ENCODE measurements at regions not wholly inside any gene's neighbourhood (a gene's known extent, or its start where the extent isn't known, plus 50 kb on each side); places are given as distances from the start of the nearest gene placed in this dataset.

GRCh38 chr1:17953921-17954320 lies 153.7 kb upstream of the IGSF21 start:
- H3K36me3 ChIP-seq (replicated peaks): no peaks in the 10 kb centered on the region
- no peak for DNase-seq (ENCODE audit: low spot score in 2 of 2)
- no peaks in the 10 kb centered on the region for H3K4me1 ChIP-seq
- in situ Hi-C loops (cut with MboI; ENCODE audit: low sequenced_read_pairs): no loop called here
- H3K9me3 ChIP-seq: no peaks in the 10 kb centered on the region
- H3K27me3 ChIP-seq (ENCODE audit: low read depth): peaks cover 22% of the 10 kb centered on the region; the same call in 1 of the 2 replicates
- H3K4me3 ChIP-seq: no peak overlapping the region

- in situ Hi-C loops (cut with MboI; ENCODE audit: low sequenced_read_pairs): no loop called here
- no peak for DNase-seq (ENCODE audit: low spot score in 2 of 2)
- Histone ChIP-seq H3K9me3 (no peaks in the 10 kb centered on the region), H3K4me1 (no peaks in the 10 kb centered on the region), H3K27me3 (ENCODE audit: low read depth) (peaks cover 14% of the 10 kb centered on the region; the same call in 1 of the 2 replicates), H3K4me3 (no peak overlapping the region), H3K36me3 (replicated peaks) (no peaks in the 10 kb centered on the region)
These were observed 152.0 kb upstream of the IGSF21 start for GRCh38 chr1:17955302-17956285.

- no peak for DNase-seq (ENCODE audit: low spot score in 2 of 2)
- Histone ChIP-seq H3K4me1 (no peaks in the 10 kb centered on the region), H3K27me3 (ENCODE audit: low read depth) (peaks cover 10% of the 10 kb centered on the region; the same call in 1 of the 2 replicates), H3K36me3 (replicated peaks) (no peaks in the 10 kb centered on the region), H3K9me3 (no peaks in the 10 kb centered on the region), H3K4me3 (no peak overlapping the region)
- in situ Hi-C loops (cut with MboI; ENCODE audit: low sequenced_read_pairs): no loop called here
These were observed 149.9 kb upstream of the IGSF21 start for GRCh38 chr1:17957588-17958267.

GRCh38 chr1:17958704-17959103 lies 148.9 kb upstream of the IGSF21 start:
- in situ Hi-C loops (cut with MboI; ENCODE audit: low sequenced_read_pairs): no loop called here
- Histone ChIP-seq H3K27me3 (ENCODE audit: low read depth) (peaks cover under 1% of the 10 kb centered on the region; the same call in 1 of the 2 replicates), H3K4me3 (no peak overlapping the region), H3K4me1 (no peaks in the 10 kb centered on the region), H3K36me3 (replicated peaks) (no peaks in the 10 kb centered on the region), H3K9me3 (no peaks in the 10 kb centered on the region)
- no peak for DNase-seq (ENCODE audit: low spot score in 2 of 2)

GRCh38 chr1:17963513-17963912 lies 144.1 kb upstream of the IGSF21 start:
- no peak for DNase-seq (ENCODE audit: low spot score in 2 of 2)
- no peaks in the 10 kb centered on the region for H3K27me3 ChIP-seq (ENCODE audit: low read depth)
- H3K4me3 ChIP-seq: no peak overlapping the region
- H3K4me1 ChIP-seq: no peaks in the 10 kb centered on the region
- in situ Hi-C loops (cut with MboI; ENCODE audit: low sequenced_read_pairs): no loop called here
- H3K36me3 ChIP-seq (replicated peaks): no peaks in the 10 kb centered on the region
- no peaks in the 10 kb centered on the region for H3K9me3 ChIP-seq

- Histone ChIP-seq H3K4me3 (no peak overlapping the region), H3K9me3 (no peaks in the 10 kb centered on the region), H3K4me1 (no peaks in the 10 kb centered on the region), H3K27me3 (ENCODE audit: low read depth) (no peaks in the 10 kb centered on the region), H3K36me3 (replicated peaks) (no peaks in the 10 kb centered on the region)
- DNase-seq (ENCODE audit: low spot score in 2 of 2): no peak
- in situ Hi-C loops (cut with MboI; ENCODE audit: low sequenced_read_pairs): no loop called here
These were observed 142.0 kb upstream of the IGSF21 start for GRCh38 chr1:17965515-17966100.

GRCh38 chr1:17966341-17966740 lies 141.3 kb upstream of the IGSF21 start:
- in situ Hi-C loops (cut with MboI; ENCODE audit: low sequenced_read_pairs): no loop called here
- no peak for DNase-seq (ENCODE audit: low spot score in 2 of 2)
- H3K36me3 ChIP-seq (replicated peaks): no peaks in the 10 kb centered on the region
- no peaks in the 10 kb centered on the region for H3K9me3 ChIP-seq
- no peak overlapping the region for H3K4me3 ChIP-seq
- H3K4me1 ChIP-seq: no peaks in the 10 kb centered on the region
- H3K27me3 ChIP-seq (ENCODE audit: low read depth): no peaks in the 10 kb centered on the region

GRCh38 chr1:17967623-17968255 lies 139.9 kb upstream of the IGSF21 start:
- Histone ChIP-seq H3K4me3 (no peak overlapping the region), H3K27me3 (ENCODE audit: low read depth) (peaks cover 6% of the 10 kb centered on the region), H3K36me3 (replicated peaks) (no peaks in the 10 kb centered on the region), H3K4me1 (no peaks in the 10 kb centered on the region), H3K9me3 (no peaks in the 10 kb centered on the region)
- no peak for DNase-seq (ENCODE audit: low spot score in 2 of 2)
- in situ Hi-C loops (cut with MboI; ENCODE audit: low sequenced_read_pairs): no loop called here

GRCh38 chr1:17970757-17971156 lies 136.8 kb upstream of the IGSF21 start:
- no peaks in the 10 kb centered on the region for H3K36me3 ChIP-seq (replicated peaks)
- in situ Hi-C loops (cut with MboI; ENCODE audit: low sequenced_read_pairs): no loop called here
- no peak for DNase-seq (ENCODE audit: low spot score in 2 of 2)
- H3K9me3 ChIP-seq: no peaks in the 10 kb centered on the region
- no peaks in the 10 kb centered on the region for H3K4me1 ChIP-seq
- H3K27me3 ChIP-seq (ENCODE audit: low read depth): peaks cover 15% of the 10 kb centered on the region
- H3K4me3 ChIP-seq: no peak overlapping the region

- Histone ChIP-seq H3K4me1 (no peaks in the 10 kb centered on the region), H3K27me3 (ENCODE audit: low read depth) (peaks cover 17% of the 10 kb centered on the region), H3K9me3 (no peaks in the 10 kb centered on the region), H3K36me3 (replicated peaks) (no peaks in the 10 kb centered on the region), H3K4me3 (no peak overlapping the region)
- in situ Hi-C loops (cut with MboI; ENCODE audit: low sequenced_read_pairs): no loop called here
- no peak for DNase-seq (ENCODE audit: low spot score in 2 of 2)
These were observed 133.9 kb upstream of the IGSF21 start for GRCh38 chr1:17973694-17974093.

- DNase-seq (ENCODE audit: low spot score in 2 of 2): no peak
- H3K4me1 ChIP-seq: no peaks in the 10 kb centered on the region
- no peaks in the 10 kb centered on the region for H3K36me3 ChIP-seq (replicated peaks)
- in situ Hi-C loops (cut with MboI; ENCODE audit: low sequenced_read_pairs): no loop called here
- peaks cover 17% of the 10 kb centered on the region for H3K27me3 ChIP-seq (ENCODE audit: low read depth)
- no peaks in the 10 kb centered on the region for H3K9me3 ChIP-seq
- H3K4me3 ChIP-seq: no peak overlapping the region
These were observed 130.7 kb upstream of the IGSF21 start for GRCh38 chr1:17976854-17977253.

- Histone ChIP-seq H3K4me3 (no peak overlapping the region), H3K27me3 (ENCODE audit: low read depth) (peaks cover 14% of the 10 kb centered on the region), H3K9me3 (no peaks in the 10 kb centered on the region), H3K4me1 (no peaks in the 10 kb centered on the region), H3K36me3 (replicated peaks) (no peaks in the 10 kb centered on the region)
- in situ Hi-C loops (cut with MboI; ENCODE audit: low sequenced_read_pairs): no loop called here
- DNase-seq (ENCODE audit: low spot score in 2 of 2): no peak
These were observed 129.6 kb upstream of the IGSF21 start for GRCh38 chr1:17978016-17978415.

GRCh38 chr1:17979815-17980214 lies 127.8 kb upstream of the IGSF21 start:
- Histone ChIP-seq H3K27me3 (ENCODE audit: low read depth) (peaks cover 6% of the 10 kb centered on the region), H3K36me3 (replicated peaks) (no peaks in the 10 kb centered on the region), H3K4me1 (no peaks in the 10 kb centered on the region), H3K4me3 (no peak overlapping the region), H3K9me3 (no peaks in the 10 kb centered on the region)
- in situ Hi-C loops (cut with MboI; ENCODE audit: low sequenced_read_pairs): loop anchor here (10.0 kb wide), 1 partner anchor 605 kb away; no protein-coding TSS in a partner anchor
- no peak for DNase-seq (ENCODE audit: low spot score in 2 of 2)
